GM21717 (cell line): ENCODE measurements at regions not wholly inside any gene's neighbourhood (a gene's known extent, or its start where the extent isn't known, plus 50 kb on each side); places are given as distances from the start of the nearest gene placed in this dataset.
A peak's percentile ranks its signal among the peaks of the same experiment; 100 is the strongest.
"Not testable (repeated sequence)": the region's sequence is repeated elsewhere in the genome, so short reads cannot be mapped to it uniquely, and the experiment has no call there.

Source experiments
- ATAC-seq: cut with Tn5 transposase; IDR thresholded peaks from one replicate; pipeline ENCODE4 v1.9.1; 2021; ENCODE audit warnings: mild to moderate bottlenecking, moderate library complexity; ENCODE audit not compliant: unreplicated experiment

DNA sequence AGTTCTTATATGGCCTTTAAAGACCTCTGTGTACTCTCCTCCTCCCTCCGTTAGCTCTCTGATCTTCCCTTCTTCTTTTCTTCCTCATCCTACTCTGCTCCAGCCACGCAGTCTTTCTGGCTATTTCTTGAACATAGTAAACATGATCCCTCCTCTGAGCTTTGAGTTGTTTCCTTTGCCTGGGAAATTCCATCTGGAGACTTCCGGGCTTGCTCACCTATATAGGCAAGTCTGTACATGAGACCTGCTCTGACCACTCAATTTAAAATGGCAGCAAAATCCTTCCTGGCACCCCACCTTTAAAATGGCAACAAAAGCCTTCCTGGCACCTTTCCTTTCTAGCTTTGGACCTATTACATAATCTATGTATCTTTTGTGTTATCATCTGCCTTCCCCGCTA, 517.6 kb downstream of the TTLL7 start:
- ATAC-seq = not testable (repeated sequence)

DNA sequence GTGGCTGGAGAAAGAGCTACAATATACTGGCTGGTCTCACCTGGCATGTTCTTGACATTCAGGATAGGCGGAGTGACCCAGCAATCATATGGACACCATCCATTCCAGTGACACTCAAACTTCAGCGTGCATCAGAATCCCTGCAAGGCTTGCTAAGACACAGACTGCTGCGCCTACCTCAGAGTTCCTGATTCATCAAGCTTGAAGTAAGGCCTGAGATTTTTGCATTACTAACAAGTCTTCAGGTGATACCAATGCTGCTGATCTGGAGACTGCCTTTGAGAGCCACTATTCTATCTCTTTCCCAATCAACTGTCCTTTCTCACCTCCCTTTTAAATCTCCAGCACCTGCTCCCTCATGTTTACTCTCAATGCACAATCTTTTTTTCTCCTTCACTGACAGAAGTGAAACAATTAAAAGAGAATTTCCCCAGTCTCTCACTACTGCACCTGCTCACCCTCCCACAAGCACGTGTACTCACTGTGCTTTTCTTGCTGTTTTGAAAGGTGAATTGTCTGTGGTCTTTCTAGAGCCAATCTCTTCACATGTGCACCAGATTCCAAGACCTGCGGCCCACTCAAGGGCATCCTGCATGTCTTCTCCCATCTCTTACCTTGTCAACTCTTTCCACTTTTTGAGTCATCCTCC, 519.2 kb downstream of the TTLL7 start:
- peak; percentile 75 for ATAC-seq

DNA sequence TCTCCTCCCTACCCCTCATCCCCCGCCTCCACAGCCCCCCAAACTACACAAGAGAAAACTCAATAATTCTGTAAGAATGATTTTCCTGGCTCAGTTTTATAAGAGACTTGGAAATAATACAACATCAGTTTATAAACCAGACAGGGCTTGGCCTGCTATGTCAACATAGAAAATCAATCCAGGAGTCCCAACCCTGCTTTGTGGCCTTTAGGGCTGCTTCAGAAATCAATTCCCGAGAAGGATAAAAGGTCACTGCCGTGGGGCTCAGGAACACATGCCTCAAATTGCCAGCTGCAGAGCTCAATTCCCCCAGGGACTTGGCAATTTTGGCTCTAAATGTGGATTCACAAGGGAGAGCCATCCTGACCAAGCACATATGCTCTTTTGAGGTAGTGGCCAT, 520.8 kb downstream of the TTLL7 start:
- ATAC-seq = not testable (repeated sequence)

DNA sequence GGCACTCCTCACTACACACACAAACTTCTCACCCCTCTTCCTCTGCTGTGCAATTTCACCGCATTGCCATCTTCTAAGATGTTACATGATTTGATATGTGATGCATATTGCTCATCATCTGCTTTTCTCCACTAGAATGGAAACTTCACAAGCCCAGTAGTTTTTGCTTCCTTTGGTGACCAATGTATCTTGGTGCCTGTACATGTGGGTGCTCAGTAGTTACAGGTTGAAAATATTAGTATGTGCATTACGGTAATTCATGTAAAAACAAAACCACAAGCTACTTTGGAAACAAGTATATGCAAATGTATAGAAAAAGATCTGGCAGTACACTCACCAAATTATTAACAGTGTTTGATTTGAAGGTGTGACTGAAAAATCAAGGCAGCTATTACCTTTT, 522.4 kb downstream of the TTLL7 start:
- peak; percentile 43 for ATAC-seq

DNA sequence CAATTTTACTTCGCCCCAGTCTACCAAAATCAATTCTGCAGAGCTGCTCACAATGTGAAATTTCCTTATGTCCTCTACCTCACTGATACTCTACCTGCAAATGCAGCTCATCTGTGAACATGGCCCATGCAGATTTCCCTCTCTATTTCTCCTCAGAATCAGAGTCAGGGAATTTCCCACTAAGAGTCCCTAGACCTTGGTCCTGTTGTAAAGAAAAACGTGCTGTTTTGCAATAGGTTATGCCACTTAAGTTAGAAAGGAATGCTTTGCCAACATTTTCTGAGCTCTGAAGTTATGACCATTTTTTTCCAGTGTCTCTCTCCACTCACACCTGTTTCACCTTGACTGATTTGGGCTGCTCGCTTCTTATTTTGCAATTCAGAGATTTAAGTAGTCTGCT, 524.0 kb downstream of the TTLL7 start:
- ATAC-seq = not testable (repeated sequence)

DNA sequence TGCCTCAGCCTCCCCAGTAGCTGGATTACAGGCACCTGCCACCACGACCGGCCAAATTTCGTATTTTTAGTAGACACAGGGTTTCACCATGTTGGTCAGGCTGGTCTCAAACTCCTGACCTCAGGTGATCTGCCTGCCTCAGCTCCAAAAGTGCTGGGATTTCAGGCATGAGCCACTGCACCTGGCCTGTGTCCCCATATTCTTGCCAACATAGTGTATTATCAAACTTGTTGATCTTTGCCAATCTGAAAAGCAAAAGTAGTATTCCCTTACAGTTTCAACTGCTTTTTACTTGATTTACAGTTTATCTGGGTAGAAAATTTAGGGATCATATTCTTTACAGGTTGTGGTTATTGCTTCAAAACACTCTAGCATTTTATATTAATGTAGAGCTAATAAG, 524.9 kb downstream of the TTLL7 start:
- ATAC-seq = not testable (repeated sequence)

DNA sequence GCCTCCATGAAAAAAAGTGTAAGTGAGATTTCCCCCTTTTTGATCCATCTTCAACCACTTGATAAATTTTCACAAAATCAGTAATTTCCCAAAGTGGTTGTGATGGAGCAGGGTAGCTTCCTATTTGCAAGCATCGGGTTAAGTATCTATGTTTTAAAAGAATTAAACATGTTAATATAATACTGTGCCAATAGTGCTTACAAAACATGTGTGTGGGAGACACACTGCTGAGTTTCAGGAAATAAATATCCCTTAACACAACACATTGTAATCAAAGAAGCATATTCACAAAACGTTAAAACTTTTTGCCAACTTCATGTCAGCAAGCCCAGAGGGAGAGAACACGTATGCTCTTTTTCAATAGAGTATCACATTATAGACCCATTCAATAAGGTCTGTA, 526.9 kb downstream of the TTLL7 start:
- ATAC-seq = not testable (repeated sequence)

DNA sequence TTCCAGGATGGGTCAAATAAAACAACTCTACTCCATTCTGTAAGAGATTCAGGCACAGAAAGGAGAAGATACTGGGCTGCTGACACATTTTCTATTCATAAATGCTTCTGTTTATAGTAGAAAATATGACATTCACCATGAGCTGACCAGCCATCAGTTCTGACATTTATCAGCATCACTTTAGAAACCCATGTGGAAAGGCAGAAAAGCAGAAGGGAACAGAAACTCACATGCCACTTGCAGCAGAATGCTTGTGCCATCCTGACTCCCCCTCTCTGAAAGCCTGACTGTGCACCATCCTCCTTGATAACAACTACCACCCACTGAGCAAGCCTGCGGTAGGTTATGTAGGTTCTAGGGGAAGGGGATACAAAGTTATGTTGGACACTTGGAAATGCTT, 527.7 kb downstream of the TTLL7 start:
- ATAC-seq = peak; percentile 51

DNA sequence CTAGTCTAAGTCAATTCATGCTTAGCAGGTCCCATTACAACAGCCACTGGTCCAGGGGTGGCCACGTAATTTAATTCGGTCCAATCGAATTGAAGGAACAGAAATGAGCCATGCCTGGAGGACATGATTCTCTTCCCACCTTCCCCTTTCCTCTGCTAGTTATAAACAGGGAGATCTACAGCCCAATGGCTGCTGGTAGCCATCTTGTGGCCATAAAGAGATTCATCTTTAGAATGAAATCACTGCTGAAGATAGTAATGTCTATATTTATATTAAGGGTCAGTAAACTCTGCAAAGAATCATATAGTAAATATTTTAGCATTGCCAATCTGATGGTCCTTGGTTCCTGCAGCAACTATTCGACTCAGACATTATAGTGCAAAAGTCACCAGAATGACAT, 530.6 kb downstream of the TTLL7 start:
- not testable (repeated sequence) for ATAC-seq

DNA sequence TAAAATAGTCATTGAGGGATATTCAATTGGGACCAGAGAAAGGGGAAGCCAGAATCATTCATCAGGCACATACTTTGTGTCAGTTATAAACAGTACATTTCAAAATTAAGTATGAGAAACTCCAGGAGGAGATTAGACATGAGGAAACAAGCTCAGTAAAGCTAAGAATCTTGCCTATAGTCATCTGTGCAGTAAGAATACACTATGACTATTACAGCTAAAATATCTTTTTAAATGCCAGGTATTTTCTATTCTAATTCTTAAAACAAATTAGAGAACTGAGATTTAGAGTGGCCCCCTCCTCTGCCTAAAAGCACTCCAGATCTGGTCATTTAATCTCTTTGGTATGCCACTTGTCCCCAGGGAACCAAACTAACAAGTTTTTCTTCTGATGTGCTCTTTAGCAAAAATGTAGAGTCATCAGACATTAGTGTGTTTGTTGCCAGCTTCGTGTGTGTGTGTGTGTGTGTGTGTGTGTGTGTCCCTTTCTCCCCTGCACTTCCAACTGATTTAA, 541.1 kb downstream of the TTLL7 start:
- not testable (repeated sequence) for ATAC-seq

DNA sequence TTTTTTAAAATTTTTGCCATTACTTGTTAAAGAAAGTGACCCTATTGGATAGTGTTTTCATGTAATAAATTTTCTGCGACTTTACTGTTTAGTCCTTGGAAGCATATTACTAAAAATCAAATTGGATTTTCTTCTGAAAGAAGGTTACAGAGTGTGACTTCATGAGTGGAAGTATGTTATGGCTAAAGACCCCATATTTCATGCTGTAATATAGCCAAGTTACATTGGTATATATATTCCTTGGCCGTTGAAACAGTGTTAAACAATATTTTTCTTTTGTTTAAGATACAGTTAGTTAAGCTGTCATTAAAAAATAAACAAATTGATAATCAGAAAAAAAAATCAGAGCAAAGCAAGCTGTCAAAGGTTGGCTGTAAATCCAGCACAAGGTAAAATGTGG, 541.7 kb downstream of the TTLL7 start:
- not testable (repeated sequence) for ATAC-seq

DNA sequence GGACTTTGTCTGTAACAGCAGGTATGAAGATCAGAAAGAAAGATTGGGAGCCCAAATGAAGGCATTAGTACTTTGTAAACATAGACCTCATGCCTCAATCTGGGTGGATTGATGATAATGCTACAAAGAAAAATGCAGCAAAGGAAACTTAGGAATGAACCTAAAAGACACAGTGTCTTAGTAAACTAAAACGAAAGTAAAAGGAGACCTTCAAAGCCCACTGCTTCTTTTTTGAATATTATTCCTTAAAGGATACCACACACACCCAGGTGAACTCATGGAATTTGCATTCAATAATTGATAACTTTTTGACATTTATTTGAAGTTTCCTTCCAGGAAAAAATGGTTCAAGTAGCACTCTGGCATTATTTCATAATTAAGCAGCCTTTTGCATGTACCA, 543.2 kb downstream of the TTLL7 start:
- not testable (repeated sequence) for ATAC-seq

DNA sequence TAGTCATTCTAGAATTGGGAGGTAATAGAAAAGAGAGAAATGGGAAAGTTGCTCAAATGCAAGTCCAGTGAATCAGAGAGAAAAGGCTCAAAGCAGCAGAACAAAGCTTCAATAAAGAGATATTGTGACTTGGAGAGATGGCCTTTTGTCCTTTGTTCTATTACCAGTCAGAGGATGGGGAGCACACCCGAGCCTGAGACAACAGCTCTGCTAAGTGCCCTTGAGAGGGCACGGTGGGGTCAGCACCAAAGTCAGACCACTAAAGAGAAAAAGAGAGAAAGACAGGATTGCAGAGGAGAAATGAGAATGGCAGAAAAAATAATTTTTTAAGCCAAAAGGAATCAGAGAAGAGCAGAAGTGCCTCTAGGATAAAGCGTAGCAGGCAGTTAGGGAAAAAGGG, 553.1 kb downstream of the TTLL7 start:
- ATAC-seq = not testable (repeated sequence)

DNA sequence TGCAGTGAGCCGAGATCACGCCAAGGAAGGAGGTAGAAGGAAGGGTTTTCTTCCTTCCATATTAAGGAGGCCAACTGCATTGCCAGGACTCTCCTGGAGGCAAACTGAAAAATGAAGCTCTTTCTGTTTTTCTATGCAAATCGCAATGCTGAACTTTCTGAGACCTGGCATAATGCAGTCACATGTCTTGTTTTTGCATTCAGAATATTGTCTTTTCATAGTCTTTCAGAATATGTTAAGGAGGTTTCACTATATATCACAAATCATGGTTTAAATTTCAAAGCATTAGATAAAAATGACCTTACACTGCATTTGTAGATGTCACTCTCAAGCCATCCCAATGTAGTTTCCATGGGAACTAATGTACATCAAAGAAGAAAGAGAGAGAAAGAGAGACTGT, 556.5 kb downstream of the TTLL7 start:
- ATAC-seq = not testable (repeated sequence)

DNA sequence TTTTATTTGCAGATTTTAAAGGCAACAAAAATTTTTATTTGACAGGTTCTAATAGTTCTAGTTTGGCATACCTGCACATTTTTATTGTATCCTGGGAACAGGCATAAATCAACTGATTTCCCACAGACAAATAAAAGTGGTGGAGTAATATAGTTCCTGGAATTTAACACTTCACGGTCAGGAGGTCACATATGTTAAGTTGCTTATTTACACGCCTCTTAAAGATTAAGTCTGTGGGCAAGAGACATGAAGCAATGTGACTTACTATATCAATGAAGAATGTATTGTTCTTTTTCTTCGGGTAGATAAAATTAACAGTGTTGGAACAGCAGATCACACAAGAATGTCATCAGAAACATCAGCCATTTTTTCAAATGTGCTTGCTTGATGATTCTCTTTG, 558.3 kb downstream of the TTLL7 start:
- not testable (repeated sequence) for ATAC-seq

DNA sequence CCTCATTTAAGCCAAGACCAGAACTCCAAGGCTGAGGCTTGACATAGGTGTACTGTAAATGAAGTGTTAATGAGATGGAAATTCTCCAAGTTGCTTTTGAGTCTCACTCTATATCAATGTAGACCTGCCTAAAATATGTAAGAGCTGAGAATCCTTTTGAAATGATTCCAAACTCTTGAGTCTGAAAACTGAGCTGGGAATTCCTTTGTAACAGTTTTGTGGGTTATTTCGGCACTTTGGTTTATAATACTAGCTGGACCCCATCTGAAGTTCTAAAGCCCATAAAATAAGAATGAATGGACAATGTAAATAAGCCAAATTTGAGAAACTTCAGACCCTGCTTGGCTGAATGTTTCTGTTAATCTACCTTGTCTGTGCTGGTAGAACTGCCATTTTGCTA, 558.9 kb downstream of the TTLL7 start:
- not testable (repeated sequence) for ATAC-seq

DNA sequence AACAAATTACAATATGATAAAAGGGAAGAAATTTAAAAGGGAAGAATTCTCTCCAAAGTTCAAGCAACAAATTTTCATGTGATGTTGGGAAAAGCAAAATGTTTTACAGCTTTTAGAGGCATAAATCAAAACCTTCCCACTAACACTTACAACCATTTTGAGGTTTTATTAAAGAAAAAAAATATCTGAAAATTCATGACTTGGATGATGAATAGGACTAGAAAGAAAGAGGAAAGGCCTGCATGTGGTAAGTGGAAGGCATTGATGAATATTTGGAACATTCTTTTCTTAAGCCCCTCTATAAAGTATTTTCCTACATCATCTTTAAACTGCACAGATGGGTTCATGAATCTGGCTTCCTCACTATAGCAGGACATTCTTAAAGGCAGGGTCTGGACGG, 560.6 kb downstream of the TTLL7 start:
- ATAC-seq = not testable (repeated sequence)

DNA sequence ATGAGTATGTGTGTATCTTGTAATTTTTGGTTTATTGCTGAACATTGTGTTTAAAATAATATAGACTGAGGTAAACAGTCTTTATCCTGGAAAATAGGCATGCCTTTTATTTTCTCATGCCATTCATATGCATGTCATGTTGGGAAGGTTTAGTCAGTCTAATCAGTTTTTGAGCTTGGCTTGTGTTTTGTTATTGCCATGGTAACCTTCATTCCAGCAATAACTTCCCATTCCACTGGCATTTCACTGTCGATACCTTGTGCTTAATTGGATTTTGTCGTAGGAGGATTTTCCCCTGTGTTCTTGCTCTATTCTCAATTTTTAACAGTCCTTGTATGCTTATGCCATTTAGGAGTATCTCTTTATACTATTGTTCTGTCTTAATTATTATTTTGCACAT, 563.6 kb downstream of the TTLL7 start:
- not testable (repeated sequence) for ATAC-seq

DNA sequence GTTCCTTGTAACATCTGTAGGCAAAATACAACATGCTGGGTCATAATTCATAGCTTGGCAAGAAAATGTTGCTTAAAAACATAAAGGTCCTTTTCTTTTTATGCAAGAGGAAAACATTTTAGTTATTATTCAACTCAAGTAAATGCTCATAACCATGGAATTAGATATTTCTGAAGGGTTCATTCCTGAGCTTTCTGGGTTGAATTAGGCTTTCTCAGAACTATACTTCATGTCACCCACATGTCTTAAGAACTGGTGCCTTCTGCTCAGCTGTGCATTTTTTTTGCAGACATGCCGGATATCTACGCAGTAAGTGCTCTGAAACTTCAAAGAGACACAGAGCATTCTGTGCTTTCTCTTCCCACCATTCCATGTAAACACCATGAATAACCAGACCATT, 571.4 kb downstream of the TTLL7 start:
- ATAC-seq = not testable (repeated sequence)

DNA sequence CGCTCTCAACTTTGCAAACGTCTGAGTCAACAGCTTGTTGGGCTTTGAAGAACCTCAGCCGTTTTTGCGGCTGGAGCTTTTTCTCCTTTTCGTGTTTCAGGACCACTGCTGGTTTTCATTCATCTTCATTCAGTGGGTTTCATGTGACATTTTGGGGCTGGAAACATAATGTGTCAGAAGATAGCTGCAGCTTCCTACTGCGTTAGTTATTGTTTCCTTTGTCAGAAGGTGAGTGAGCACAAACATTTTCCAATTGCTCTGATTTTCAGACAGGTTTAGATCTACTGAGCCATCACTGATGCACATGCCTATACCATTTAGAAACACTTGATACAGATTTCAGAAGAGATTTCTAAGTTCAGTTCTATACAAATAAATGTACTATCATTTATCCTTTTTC, 575.5 kb downstream of the TTLL7 start:
- ATAC-seq = not testable (repeated sequence)

DNA sequence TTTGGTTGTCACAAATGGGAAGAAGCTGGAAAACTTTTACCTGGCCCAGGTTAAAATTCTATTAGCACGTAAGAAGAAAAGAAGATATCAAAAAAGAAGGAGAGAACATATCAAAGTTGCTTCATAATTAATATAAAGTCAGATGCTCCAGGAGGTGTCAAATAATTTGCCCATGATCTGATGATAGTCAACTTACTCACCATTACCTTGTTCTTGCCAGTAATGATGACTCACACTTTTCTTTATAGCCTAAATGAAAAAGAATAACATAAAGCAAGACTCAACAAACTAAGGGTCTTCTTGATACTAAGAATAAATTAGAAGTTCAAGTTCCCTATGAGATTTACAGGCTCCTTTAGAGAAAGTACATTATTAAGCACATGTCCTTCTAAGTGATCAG, 580.4 kb downstream of the TTLL7 start:
- no peak for ATAC-seq

DNA sequence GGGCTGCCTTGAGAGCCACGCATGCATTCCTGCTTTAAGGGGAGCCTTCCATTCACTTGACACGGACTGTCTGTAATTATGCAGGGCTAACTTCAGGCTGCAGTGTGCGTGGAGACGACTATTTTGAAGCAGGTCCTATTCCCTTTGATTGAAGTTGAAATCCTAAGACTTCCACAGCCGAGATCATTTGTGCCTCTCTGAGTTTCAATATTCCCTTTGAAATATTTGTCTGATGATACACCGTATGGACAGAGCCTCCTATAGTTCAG, 585.2 kb downstream of the TTLL7 start:
- not testable (repeated sequence) for ATAC-seq

DNA sequence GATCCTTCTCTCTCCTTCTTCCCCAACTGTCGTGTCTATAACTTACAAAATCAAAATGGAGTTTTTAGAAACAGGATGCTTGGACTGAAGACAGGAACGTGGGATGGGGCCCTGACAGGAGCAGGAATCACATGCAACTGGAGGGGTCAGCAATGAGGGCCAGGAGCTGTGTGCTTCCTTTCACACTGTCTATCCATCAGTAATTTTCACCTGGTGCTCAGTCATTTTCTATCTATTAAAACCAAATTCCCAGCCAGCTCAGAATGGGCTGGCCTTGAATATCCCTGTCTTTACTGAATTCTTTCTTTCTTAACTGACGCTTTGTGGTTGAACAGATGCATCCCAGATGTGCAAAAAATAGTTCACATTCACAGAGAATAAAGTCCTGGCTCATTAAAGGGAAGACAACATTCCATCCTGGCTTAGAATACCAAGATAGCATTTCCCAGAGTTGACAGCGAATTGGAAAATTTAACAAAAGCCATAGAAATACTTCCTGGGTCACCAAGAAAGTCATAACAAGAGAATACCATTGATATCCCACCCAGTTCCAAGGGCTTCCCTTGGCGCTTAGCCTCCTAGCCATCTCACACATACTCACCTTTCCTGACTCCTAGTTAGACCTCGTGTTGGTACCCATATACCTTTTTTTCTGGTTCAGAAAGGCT, 588.1 kb downstream of the TTLL7 start:
- not testable (repeated sequence) for ATAC-seq
